ENCODE measurements at regions not wholly inside any gene's neighbourhood (a gene's known extent, or its start where the extent isn't known, plus 50 kb on each side); places are given as distances from the start of the nearest gene placed in this dataset.
A peak's percentile ranks its signal among the peaks of the same experiment; 100 is the strongest.

GRCh38 chr7:114126095-114126494 lies 207.3 kb upstream of the PPP1R3A start:
- no peak for DNase-seq (ENCODE audit: low spot score)

DNA sequence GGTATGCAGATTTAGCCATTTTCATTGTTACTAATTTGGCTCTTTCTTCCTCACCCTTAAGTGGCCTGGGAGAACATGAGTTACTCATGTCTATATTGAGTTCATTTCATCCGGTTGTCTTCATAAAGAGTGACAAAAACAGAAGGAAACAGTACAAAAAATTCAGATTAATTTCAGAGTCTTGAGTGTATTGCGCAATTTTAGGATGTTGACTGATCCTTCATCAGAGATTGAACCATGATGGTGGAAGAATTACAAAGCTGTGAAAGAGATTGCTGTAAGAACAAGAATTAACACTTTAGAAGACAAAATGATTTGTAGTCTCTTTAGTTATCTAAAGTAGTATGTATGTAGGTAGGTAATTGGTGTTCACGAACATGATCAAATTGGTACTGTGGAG lies 194.0 kb upstream of the PPP1R3A start:
- DNase-seq (ENCODE audit: low spot score), result no peak

GRCh38 chr7:114110666-114111065 lies 191.9 kb upstream of the PPP1R3A start:
- no peak for DNase-seq (ENCODE audit: low spot score)

DNA sequence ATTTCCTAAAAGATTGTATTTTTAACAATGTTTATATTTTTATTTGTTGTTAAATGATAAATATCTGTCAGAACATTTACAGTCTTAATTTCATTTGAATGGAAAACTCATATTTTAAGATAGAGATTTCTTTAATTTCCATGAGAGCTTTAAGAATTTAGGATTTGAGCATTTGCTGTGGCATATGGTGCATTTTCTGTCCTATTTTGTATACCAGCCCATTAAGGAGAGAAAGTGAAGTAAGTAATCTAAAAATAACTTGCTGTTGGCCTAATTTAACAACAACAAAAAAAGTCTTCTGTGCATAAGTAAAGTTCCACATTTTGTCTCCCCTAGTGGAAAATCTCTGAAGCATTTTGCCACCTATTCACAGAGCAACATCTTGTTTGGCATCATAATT lies 190.9 kb upstream of the PPP1R3A start:
- no peak for DNase-seq (ENCODE audit: low spot score)

GRCh38 chr7:114109304-114109703 lies 190.5 kb upstream of the PPP1R3A start:
- no peak for DNase-seq (ENCODE audit: low spot score)

DNA sequence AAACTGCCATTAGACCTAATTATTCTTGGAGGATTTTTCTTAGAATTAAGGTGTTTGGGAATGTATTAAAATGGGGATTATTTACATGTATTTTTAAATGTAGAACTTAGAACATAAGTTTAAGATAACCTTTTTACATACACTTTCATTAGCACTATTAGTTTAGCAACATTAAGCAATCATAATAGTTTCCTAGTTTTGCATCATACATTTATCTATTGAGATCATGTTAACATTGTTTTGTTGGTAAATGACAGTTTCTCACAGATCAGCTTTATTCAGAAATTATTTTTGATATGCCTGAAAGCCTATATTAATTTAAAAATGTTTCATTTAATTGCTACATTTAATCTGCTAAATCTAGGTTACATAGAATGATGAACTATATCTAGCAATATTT lies 189.7 kb upstream of the PPP1R3A start:
- no peak for DNase-seq (ENCODE audit: low spot score)

DNA sequence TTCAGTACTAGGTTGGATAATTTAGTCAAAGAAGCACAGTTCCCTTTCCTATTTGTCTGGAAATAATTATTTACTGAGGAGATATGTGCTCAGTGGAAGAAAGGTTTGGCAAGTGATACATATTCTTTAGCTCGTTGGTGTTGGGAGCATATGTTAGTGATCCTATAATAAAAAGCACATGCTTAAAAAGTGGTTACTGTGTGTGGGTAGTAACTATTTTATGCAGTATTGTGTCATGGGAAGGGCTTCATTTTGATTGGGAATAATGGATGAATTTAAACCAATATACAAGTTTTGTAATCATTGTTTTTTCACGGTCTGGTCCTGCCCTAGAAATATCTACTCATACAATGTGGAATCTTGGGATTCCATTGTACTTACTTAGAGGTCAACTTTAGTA lies 188.7 kb upstream of the PPP1R3A start:
- DNase-seq (ENCODE audit: low spot score), result no peak

DNA sequence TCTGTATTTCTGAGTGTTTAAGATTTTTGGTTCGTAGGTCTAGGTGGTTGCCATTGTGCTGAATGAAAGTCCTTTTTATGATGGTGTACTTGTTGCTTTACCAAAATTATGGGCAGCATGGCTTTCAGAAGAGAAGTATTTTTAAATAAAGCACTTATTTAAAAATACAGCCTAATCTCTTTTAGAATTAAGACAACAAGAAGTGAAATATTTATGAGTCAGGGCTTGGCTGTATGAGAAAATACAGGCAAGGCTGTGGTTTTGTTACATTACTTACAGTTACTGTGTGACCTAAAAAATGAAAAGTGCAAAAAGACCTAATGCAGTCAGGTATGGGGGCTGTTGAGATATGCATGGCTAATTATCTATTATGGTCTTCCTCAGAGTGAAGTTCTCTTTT lies 185.2 kb upstream of the PPP1R3A start:
- no peak for DNase-seq (ENCODE audit: low spot score)

DNA sequence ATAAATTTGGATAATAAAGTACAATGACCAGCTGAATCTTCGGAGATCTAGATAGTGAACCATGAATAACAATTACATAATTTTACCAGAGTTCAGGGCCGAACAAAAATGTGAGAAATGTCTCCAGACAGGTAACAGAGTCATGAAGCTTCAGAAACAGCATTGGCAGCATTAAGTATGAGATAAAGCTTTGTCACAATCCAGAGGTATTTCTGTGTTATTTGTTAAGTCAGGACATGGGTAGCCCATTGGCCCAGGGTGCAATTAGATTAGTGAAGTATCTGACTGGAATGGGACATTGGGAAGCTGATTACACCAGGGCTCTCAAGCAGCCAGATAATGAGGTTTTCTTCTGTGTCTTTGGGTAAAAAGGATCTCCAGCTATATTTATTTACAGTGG lies 184.2 kb upstream of the PPP1R3A start:
- DNase-seq (ENCODE audit: low spot score), result no peak

DNA sequence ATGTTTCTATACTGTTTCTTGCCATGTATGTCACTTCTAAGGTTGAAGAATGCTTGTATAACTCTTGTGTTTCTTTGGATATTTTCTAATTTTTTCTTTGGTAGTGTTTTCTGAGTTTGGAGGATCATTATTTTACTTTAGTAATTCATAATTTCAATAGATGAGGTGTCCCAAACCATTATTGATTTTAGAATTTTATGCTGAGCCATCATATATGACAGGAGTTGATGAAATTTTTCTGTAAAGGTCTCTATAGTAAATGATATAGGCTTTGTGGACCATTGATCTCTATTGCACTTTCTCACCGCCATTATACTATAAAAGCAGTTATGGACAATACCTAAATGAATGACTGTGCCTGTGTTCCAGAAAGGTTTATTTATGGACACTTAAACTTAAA lies 183.3 kb upstream of the PPP1R3A start:
- no peak for DNase-seq (ENCODE audit: low spot score)

GRCh38 chr7:114100810-114101209 lies 182.0 kb upstream of the PPP1R3A start:
- no peak for DNase-seq (ENCODE audit: low spot score)

- no peak for DNase-seq (ENCODE audit: low spot score)
These were observed 180.5 kb upstream of the PPP1R3A start for GRCh38 chr7:114099337-114099736.

DNA sequence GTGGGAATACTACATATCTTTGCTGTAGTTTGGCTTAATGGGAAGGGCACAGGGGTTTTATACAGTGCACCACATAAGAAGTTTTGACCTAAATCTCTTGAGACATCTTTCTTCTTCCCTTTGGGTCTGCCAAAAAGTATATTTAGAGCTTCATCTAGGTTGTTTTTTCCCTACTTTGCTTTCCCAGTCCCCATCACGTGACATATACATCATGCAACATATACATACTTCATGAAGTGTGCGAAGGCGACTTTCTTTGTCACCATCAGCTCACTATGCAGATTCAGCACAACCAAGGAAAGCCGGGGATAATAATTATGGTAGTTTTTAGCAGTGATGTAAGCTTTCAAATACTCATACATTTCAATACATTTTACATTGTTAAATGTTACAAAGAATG lies 177.1 kb upstream of the PPP1R3A start:
- DNase-seq (ENCODE audit: low spot score), result no peak

- no peak for DNase-seq (ENCODE audit: low spot score)
These were observed 169.7 kb upstream of the PPP1R3A start for GRCh38 chr7:114088470-114088940.

GRCh38 chr7:114087653-114088469 lies 169.1 kb upstream of the PPP1R3A start:
- DNase-seq (ENCODE audit: low spot score), result no peak

- no peak for DNase-seq (ENCODE audit: low spot score)
These were observed 168.3 kb upstream of the PPP1R3A start for GRCh38 chr7:114086914-114087652.

DNA sequence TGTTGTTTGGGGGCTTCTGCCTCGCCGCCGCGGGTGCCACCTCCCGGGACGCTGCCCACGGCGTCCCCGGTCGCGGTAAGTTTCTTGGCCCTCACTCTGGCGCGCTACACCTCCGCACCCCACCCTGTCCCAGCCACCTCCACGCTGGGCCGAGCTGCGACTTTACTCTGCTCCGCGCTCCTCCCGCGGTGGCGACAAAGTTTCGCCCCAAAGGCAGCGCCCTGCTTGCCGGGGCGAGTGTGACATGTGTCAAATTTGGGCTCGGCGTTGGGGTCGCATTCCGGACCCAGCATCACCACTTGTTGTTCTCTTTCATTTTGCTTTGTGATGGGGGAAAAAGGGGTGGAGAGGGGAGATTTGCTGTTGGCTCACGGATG lies 167.7 kb upstream of the PPP1R3A start:
- DNase-seq (ENCODE audit: low spot score), result no peak

DNA sequence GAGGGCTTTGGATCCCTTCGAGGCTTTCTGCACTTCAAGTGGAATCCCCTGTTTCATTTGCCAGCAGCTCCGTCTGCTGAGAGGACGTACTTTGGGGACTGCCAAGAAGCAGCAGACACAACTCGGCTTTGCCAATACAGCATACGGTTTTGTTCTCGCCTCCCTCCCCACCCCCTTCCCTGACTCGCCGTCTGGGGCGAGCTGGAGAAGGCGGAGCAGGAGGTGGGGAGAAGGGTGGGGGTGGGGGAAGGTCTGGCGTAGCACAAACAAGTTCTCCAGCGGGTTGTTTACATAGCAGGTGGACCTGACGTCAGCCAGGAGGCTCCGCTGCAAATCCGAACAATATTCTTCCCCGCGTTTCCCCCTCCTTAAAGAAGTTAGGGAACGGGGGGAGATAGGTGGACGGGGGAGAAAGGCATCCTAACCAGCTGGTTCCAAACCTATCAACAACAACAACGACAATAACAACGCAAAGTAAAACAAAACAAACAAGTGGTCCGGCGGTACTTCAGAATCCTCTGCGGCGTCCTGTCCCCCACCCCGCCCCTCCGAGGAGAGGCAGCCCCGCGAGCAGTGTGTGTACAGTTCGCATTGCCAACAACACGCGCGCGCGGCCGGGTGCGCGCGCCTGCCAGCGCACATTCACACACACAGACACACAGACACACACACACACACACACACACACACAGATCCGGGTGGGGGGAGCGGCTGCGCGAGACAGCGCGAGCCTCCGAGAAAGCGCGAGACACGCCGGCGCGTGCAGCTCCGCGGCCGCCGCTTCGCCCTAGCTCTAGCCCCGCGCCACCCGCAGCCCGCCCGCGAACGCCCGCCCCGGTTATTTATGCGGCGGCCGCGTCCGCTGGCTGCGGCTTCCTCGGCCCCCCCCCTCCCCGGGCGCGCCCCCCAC lies 167.0 kb upstream of the PPP1R3A start:
- peak; percentile 79 for DNase-seq (ENCODE audit: low spot score)

DNA sequence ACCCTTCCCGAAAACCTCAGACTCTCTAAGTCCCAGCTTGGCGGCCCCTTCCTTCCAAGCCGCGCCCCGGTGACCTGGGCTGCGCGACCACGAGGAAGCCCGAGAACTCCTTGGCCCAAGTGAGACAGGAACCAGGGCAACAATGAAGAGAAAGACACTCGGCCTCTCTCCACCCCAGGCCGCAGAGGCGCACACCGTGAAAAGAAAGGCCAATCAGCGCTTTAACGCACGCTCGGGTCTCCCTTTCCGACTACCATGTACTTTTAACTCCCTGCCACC lies 166.4 kb upstream of the PPP1R3A start:
- DNase-seq (ENCODE audit: low spot score), result no peak

DNA sequence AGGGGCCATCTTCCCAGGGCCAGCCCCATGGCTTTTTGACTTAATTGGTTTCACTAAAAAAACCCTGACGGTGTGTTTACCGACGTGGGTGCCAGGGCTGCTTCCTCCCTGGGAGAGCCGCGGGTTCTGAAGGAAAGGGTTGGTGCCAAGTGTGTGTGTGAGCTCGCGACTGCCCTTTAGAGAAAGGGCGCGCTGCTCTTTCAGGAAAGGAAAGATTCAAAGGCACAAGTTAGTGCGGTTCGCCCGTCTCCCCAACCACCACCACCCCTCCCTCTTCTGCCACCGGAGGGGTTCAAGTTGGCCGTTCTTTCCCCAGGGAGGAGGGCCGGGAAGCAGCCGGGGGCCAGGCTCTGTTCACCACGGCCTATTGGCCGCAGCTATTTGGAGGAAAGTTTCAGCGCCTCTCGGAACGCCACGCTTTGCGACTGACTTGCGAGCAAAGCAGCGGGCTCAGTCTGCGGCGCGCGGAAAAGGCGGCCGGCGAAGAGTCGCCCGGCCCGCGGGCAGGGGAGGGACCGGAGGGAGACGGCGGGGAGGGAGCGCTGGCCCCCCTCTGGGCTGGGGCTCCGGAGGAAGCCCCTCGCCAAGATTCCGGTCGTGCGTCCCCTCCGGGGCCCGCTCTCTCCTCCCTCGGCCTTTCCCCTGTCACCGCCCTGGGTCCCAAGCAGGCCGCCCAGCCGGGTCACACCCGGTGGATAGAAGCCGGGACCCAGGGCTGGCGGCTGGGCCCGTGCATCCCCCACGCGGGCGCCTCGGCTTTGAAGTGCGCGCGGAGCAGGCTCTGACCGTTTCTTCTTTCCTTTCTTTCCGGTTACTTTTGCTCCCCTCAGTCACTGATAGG lies 165.9 kb upstream of the PPP1R3A start:
- DNase-seq (ENCODE audit: low spot score), result no peak

GRCh38 chr7:114084002-114084471 lies 165.2 kb upstream of the PPP1R3A start:
- DNase-seq (ENCODE audit: low spot score), result no peak

All from mucosa of gallbladder (tissue), 1 donor.